AML-193 (cell line): ENCODE measurements at regions not wholly inside any gene's neighbourhood (a gene's known extent, or its start where the extent isn't known, plus 50 kb on each side); places are given as distances from the start of the nearest gene placed in this dataset.

Experiments used
- DNase-seq, 2 experiments: peaks; one replicate each; lab custom pipeline; 2025; lab: John Stamatoyannopoulos, UW

- no peak for DNase-seq
Observed at GRCh38 chr19:31160336-31160926, 188.8 kb downstream of the TSHZ3 start.

DNA sequence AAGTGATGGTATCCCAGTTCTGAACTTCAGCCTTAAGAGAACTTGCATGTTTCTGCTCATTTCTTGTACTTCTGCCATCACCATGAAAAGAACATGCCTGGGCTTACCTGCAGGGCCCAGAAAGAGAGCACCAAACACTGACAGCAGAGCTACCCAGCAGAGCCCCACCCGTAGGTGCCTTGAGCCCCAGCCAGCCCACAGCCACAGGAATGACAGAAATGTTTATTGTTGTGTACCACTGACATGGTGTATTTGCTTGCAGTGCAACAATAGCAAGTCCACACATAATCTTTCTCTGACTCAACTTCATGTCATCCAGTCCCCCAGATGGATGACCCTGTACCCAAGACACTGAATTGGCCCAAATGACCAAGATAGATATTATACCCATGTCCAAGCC is 195.2 kb downstream of the TSHZ3 start:
- DNase-seq = no peak

DNA sequence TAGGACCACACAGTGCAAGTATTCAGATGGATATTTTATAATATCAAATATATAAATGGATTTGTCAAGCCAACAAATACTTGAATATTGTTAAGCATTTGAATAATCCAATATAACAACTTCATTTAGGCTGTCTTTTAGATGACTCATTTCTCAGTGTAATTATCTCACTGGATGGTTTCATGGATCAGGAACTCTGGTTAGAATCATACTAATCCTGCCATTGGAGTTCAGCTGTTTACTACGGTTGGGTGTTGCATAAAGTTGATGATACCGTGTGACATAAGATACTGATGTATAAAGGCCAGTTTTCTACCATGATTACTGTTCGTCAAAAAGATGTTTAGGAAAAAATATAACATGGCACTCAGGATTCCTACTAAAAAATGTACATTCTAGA is 196.3 kb downstream of the TSHZ3 start:
- DNase-seq = no peak

- DNase-seq = no peak
Observed at GRCh38 chr19:31149441-31149941, 199.7 kb downstream of the TSHZ3 start.

DNA sequence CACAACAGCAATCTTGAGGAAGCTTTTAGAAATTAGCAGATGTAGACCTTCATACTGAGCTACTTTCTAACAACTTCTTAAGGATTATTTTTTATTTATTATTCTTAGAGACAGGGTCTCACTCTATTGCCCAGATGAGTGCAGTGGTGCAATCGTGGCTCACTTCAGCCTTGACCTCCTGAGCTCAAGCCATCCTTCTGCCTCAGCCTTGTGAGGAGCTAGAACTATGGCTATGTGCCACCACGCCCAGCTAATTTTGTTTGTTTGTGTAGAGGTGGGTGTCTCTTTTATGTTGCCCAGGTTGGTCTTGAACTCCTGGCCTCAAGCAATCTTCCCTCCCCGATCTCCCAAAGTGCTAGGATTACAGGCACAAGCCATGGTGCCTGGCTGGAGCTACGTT is 200.6 kb downstream of the TSHZ3 start:
- DNase-seq = no peak

GRCh38 chr19:31147234-31147633 is 202.0 kb downstream of the TSHZ3 start:
- DNase-seq = no peak

- no peak for DNase-seq
Observed at GRCh38 chr19:31146546-31147183, 202.6 kb downstream of the TSHZ3 start.

DNA sequence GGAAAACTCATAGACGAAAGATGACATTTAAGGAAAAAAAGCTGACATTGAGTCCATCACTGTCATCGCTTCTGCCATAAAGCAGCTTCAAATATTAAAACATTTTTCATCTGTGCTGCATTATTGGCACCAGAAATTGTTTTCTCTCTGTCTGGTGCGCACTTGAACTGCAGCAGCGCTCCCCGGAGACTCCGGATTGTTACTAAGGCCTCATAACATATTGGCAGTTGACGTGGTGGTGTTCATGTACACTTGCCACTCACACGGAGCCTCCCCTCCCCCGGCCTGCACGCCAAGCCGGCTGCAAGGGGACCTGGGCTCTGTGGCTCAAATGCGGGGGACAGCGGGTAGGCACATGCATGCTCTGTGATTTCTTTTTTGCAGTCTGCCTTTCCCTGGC is 203.2 kb downstream of the TSHZ3 start:
- DNase-seq = no peak

- DNase-seq = no peak
Observed at GRCh38 chr19:31145007-31145406, 204.2 kb downstream of the TSHZ3 start.

GRCh38 chr19:31144075-31144870 is 205.0 kb downstream of the TSHZ3 start:
- no peak for DNase-seq

DNA sequence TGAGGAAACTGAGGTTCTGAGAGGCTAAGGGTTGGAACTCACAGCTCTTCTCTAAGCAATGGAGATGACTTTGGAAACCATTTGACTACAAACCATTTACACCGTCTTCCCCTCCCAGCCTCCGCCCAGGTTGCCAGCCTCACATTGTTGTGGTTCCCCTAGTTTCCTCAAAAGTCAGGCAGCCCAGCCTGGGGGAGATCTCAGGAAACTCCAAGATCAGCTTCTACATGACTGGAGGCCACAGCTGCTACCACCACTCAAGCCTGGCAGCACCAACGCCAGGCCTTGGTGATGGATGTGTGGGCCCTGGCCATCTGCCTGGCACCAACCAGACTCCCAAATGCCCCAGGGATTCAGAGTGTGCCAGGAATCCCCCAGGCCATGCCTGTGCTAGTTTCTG is 207.9 kb downstream of the TSHZ3 start:
- DNase-seq = no peak

- DNase-seq = no peak
Observed at GRCh38 chr19:31140717-31141116, 208.5 kb downstream of the TSHZ3 start.

- DNase-seq = no peak
Observed at GRCh38 chr19:31139871-31140505, 209.2 kb downstream of the TSHZ3 start.

- no peak for DNase-seq
Observed at GRCh38 chr19:31138077-31138476, 211.2 kb downstream of the TSHZ3 start.

- no peak for DNase-seq
Observed at GRCh38 chr19:31135841-31136240, 213.4 kb downstream of the TSHZ3 start.

DNA sequence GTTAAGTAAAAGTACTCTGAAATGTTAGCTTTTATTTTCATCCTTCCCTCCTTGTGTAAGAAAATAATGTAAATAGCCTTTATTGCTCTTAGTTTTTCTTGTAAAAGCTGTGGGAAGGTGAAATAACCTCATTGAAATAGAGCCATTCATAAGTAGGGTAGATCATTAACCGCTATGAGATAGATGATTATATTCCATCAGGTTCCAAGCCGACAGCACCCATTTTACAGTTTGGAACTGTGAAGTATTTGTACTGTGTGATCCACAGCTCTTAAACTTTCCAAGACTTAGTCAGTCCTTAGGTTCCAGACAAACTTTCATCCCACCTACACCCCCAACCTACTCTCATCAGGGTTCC is 216.5 kb downstream of the TSHZ3 start:
- no peak for DNase-seq

- DNase-seq = no peak
Observed at GRCh38 chr19:31128291-31128690, 220.9 kb downstream of the TSHZ3 start.

DNA sequence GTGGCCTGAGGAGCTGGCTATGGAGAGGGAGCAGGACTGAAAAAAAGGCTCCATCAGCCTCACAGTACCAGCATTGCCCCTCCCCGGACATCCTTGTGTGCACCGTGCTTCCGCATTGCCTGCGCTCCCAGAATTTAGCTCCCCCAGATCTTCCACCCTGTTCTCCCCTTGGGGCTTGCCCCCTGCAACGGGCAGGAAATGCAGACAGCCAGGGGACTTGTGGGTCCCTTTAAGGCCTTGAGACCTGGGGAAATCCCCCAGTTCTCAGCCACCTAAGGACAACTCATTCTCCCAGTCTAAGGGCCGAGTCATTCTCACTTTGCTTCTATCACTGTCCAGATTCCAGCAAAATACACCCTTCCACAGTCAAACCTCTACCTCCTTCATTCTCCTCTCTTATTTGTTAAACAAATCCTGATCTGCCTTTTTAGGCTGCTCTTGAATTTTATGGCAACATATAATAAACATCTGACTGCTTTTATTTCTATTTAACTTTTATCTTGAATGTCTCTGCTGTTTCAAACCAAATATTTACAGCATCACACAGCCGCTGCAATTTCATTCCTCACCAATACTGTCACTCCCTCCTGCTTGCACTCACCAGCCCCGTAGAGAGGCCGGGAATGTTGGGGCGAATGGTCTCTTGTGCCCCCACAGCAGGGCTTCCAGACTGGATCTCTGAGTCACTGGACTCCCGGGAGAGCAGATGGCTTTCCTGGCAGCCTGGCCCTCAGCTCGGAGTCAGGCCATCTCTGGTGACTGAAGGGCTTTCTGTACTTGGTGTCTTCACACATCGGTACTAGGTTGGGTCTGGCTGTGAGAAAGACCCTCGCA is 221.9 kb downstream of the TSHZ3 start:
- no peak for DNase-seq

GRCh38 chr19:31126236-31126635 is 223.0 kb downstream of the TSHZ3 start:
- no peak for DNase-seq

DNA sequence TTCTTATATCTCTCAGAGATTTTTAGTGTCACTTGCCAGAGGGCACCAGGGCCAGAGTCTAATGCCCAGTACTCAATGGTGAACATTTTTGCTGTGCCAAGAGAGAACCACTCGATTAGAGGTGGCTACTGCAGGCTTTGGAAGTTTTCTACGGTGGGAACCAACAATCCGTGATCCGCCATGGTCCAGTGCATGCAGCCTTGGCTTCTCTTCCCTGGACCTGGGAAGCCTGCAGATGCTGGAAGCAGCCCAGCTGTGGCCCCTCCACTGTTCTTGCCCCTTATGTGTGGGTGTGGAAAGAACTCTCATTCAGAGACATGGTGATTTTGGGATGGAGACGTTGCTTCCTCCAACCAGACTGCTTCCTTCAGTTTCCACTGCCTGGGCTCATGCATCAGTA is 224.2 kb downstream of the TSHZ3 start:
- no peak for DNase-seq

DNA sequence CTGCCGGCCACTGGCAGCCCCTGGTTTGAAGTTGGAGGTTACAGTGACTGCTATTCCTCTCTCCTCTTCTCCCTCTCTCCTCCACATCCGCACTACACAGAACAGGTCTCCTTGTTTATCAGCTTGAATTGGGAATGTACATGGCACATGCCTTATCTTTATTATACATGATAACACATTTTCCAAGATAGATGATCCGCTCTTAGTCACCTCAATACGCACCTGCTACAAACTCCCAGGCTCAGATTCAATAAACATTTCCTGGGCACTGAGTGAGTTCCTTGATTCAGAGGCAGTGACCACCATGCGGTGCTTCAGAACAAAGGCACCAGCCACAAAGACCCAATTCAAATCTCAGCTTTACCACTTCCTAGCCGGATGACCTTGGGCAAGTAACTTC is 227.7 kb downstream of the TSHZ3 start:
- no peak for DNase-seq

DNA sequence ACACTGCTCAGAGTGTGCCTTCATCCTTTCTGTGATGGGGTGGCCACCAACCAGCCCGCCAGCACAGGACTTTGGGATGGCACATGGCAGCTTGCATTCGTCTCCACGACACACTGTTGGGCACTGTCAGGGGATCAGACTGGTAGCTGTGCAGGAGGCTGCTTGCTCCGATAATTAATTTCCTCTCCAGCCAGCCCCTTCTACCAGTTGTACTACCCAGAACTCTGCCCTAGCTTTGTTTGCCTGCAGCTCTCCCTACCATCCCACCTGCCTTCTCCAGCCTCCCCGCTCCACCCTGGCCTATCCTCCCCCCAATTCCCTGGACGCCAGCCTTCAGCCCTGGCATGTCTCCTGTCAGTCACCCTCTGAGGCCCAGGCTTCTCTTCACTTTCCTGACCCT is 228.3 kb downstream of the TSHZ3 start:
- DNase-seq = no peak
